Liver (tissue), 8 donors: ENCODE measurements at regions not wholly inside any gene's neighbourhood (a gene's known extent, or its start where the extent isn't known, plus 50 kb on each side); places are given as distances from the start of the nearest gene placed in this dataset.

Source experiments
- DNase-seq: peaks from one replicate; pipeline ENCODE4 v3.0.0-alpha.2; 2017; ENCODE audit warnings: low spot score
- H3K27ac ChIP-seq, 2 donors: one replicate each; pipeline ENCODE4 v1.7.0; 2013; ENCODE audit warnings: inconsistent platforms in 2 of 2, low read length in 2 of 2, control low read depth in 1 of 2, low read depth in 1 of 2, mild to moderate bottlenecking in 1 of 2
- H3K27me3 ChIP-seq, 4 donors: one replicate each; pipeline versions ENCODE4 v1.6.1 to v1.7.0; 2013; ENCODE audit warnings: low read length in 3 of 4, inconsistent platforms in 1 of 4, mild to moderate bottlenecking in 1 of 4, moderate library complexity in 1 of 4; ENCODE audit not compliant: control insufficient read depth in 4 of 4, insufficient read depth in 4 of 4
- H3K36me3 ChIP-seq, 4 donors: one replicate each; pipeline versions ENCODE4 v1.6.1 to v1.7.0; 2013; ENCODE audit warnings: low read length in 3 of 4, mild to moderate bottlenecking in 3 of 4, low read depth in 1 of 4, moderate library complexity in 1 of 4; ENCODE audit not compliant: control insufficient read depth in 4 of 4, insufficient read depth in 3 of 4
- H3K4me1 ChIP-seq, 4 donors: one replicate each; pipeline versions ENCODE4 v1.6.1 to v1.7.0; 2013; ENCODE audit warnings: low read length in 3 of 4, mild to moderate bottlenecking in 3 of 4, moderate library complexity in 1 of 4; ENCODE audit not compliant: control insufficient read depth in 4 of 4, insufficient read depth in 4 of 4
- H3K4me3 ChIP-seq, 3 donors: one replicate each; pipeline versions ENCODE4 v1.6.1 to v1.7.0; 2013; ENCODE audit warnings: low read length in 3 of 3, control low read depth in 1 of 3, low read depth in 1 of 3, mild to moderate bottlenecking in 1 of 3
- H3K9ac ChIP-seq, 2 donors: one replicate each; pipeline ENCODE4 v1.7.0; 2013; ENCODE audit warnings: low read length in 2 of 2, mild to moderate bottlenecking in 2 of 2, moderate library complexity in 2 of 2, control low read depth in 1 of 2, low read depth in 1 of 2
- H3K9me3 ChIP-seq, 4 donors: one replicate each; pipeline versions ENCODE4 v1.6.1 to v1.7.0; 2013; ENCODE audit warnings: low read length in 3 of 4; ENCODE audit not compliant: control insufficient read depth in 4 of 4
- CTCF ChIP-seq: fragments of 150-350 bp; IDR thresholded peaks from 2 replicates; pipeline ENCODE4 v1.5.1; 2017; ENCODE audit warnings: improper control_type of control experiment, low read depth, low read length; ENCODE audit not compliant: missing input control
- EGR1 ChIP-seq, 2 donors: IDR thresholded peaks; 2 replicates each; pipeline ENCODE4 v1.6.1; 2016 to 2018; ENCODE audit warnings: antibody characterized with exemption in 2 of 2, low read depth in 2 of 2
- FOXA1 ChIP-seq: IDR thresholded peaks from 2 replicates; pipeline ENCODE4 v1.6.1; 2016; ENCODE audit warnings: antibody characterized with exemption
- HNF4A ChIP-seq, 2 donors: conservative IDR thresholded peaks; 2 replicates each; pipeline ENCODE4 v1.6.1; 2016; ENCODE audit warnings: antibody characterized with exemption in 2 of 2, mild to moderate bottlenecking in 2 of 2
- JUND ChIP-seq, 2 donors: IDR thresholded peaks; 2 replicates each; pipeline ENCODE4 v1.6.1; 2016; ENCODE audit warnings: antibody characterized with exemption in 2 of 2
- MAX ChIP-seq: IDR thresholded peaks from 2 replicates; pipeline ENCODE4 v1.6.1; 2016; ENCODE audit warnings: antibody characterized with exemption
- NR2F2 ChIP-seq: IDR thresholded peaks from 2 replicates; pipeline ENCODE4 v1.6.1; 2016; ENCODE audit warnings: antibody characterized with exemption
- RAD21 ChIP-seq, 2 donors: IDR thresholded peaks; 2 replicates each; pipeline ENCODE4 v1.6.1; 2016; ENCODE audit warnings: antibody characterized with exemption in 2 of 2, mild to moderate bottlenecking in 2 of 2
- REST ChIP-seq: IDR thresholded peaks from 2 replicates; pipeline ENCODE4 v1.6.1; 2016; ENCODE audit warnings: antibody characterized with exemption, mild to moderate bottlenecking
- RXRA ChIP-seq, 2 donors: IDR thresholded peaks; 2 replicates each; pipeline ENCODE4 v1.6.1; 2017 to 2018; ENCODE audit warnings: antibody characterized with exemption in 2 of 2, mild to moderate bottlenecking in 1 of 2
- SP1 ChIP-seq: IDR thresholded peaks from 2 replicates; pipeline ENCODE4 v1.6.1; 2018; ENCODE audit warnings: antibody characterized with exemption, mild to moderate bottlenecking
- TAF1 ChIP-seq: conservative IDR thresholded peaks from 2 replicates; pipeline ENCODE4 v1.6.1; 2016; ENCODE audit warnings: antibody characterized with exemption, mild to moderate bottlenecking
- YY1 ChIP-seq: IDR thresholded peaks from 2 replicates; pipeline ENCODE4 v1.6.1; 2016; ENCODE audit warnings: antibody characterized with exemption, mild to moderate bottlenecking
- ZBTB33 ChIP-seq: IDR thresholded peaks from 2 replicates; pipeline ENCODE4 v1.6.1; 2016; ENCODE audit warnings: antibody characterized with exemption
- WGBS: extraction: QIAGEN DNeasy Blood & Tissue Kit; methylation state at CpG from one replicate; pipeline ENCODE4 v1.1.7; 2013; 5-methylcytosine and 5-hydroxymethylcytosine counted together
- donor health status: healthy.
- donor health status: healthy.
- donor health status: healthy.
- donor health status: healthy.
- donor health status: healthy.

DNA sequence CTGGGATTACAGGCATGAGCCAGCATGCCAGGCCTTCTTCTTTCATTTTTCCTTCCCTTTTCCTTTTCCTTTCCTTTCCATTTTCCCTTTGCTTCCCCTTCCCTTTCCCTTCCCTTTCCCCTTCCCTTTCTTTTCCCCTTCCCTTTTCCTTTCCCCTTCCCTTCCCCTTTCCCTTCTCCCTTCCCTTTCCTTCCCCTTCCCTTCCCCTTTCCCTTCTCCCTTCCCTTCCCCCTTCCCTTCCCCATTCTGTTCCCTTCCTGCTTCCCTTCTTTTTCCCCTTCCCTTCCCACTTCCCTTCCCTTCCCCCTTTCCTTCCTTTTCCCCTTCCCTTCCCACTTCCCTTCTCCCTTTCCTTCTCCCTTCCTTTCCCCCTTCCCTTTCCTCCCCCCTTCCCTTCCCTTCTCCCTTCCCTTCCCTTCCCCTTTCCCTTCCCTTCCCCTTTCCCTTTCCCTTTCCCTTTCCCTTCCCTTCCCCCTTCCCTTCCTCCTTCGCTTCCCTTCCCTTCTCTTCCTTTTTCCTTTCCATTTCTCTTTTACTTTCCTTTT, 712.2 kb upstream of the POM121L12 start:
- TF ChIP-seq CTCF (no peak), NR2F2 (no peak)
- H3K27me3 ChIP-seq: no peaks in the 10 kb centered on the region
- DNase-seq: no peak

DNA sequence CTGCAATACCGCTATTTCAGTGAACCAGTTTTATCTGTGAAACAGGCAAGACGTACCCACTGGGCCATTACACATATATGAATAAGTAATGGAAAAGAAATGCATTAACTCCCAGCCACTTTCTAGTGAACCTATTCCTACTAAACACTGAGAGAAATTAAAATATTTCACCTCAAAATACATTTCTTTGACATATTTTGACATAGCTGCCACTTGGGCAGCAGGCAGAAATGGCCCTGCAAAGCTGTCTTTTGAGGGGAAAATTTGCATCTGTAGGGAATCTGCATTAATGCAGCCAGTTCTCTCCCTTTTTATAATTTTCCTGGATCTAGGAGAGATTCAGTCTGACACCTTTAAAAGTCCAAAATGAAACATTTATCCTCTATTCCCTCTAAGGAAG, 714.8 kb upstream of the POM121L12 start:
- H3K27ac ChIP-seq: no peak overlapping the region
- no peak overlapping the region for H3K4me3 ChIP-seq
- no peak for TF ChIP-seq EGR1 (IDR thresholded peaks at IDR 0.05; ENCODE audit: low read depth in 2 of 2)
- no peak for TF ChIP-seq FOXA1
- no peak for TF ChIP-seq TAF1
- TF ChIP-seq JUND (IDR thresholded peaks at IDR 0.05): no peak
- TF ChIP-seq RXRA (IDR thresholded peaks at IDR 0.05): no peak
- TF ChIP-seq ZBTB33: no peak
- TF ChIP-seq RAD21 (IDR thresholded peaks at IDR 0.05): no peak
- TF ChIP-seq MAX: no peak
- TF ChIP-seq HNF4A (conservative IDR thresholded peaks at IDR 0.05): no peak
- no peak for TF ChIP-seq YY1
- no peak for TF ChIP-seq CTCF
- no peak for TF ChIP-seq SP1
- H3K27me3 ChIP-seq: no peaks in the 10 kb centered on the region
- 88% methylated on average over 2 of the region's 2 CpGs for WGBS
- H3K9me3 ChIP-seq: peaks cover 0 to 8% (median 4%) of the 10 kb centered on the region in 4 donors
- no peaks in the 10 kb centered on the region for H3K4me1 ChIP-seq
- H3K9ac ChIP-seq: no peak overlapping the region
- DNase-seq: no peak
- no peaks in the 10 kb centered on the region for H3K36me3 ChIP-seq

More for the DNA sequence above, 712.2 kb upstream of the POM121L12 start:
- 89% methylated on average over 1 of the region's 1 CpG for WGBS
- no peaks in the 10 kb centered on the region for H3K36me3 ChIP-seq
- H3K9ac ChIP-seq: no peak overlapping the region
- no peaks in the 10 kb centered on the region for H3K4me1 ChIP-seq
- no peak overlapping the region for H3K27ac ChIP-seq
- peaks cover 0 to 8% (median 4%) of the 10 kb centered on the region in 4 donors for H3K9me3 ChIP-seq
- no peak overlapping the region for H3K4me3 ChIP-seq

DNA sequence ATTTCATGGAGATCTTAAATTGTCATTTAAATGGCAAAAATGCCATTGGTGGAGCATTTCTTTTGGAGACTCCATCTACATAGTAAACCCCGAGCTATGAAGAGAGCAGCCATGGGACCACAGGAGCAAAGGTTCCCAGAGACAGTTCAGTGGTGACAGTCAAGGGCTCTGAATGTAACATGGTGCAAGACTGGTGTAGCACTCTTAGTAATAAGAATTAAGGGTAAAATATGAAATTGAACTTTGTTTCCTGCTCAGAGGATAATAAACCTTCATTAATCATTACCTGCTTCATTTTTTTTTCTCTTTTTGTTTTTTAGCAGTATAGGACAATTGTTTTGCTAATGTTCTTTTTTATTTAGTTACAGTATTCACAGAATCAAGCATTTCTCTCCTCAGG, 717.5 kb upstream of the POM121L12 start:
- no peaks in the 10 kb centered on the region for H3K4me1 ChIP-seq
- H3K9ac ChIP-seq: no peak overlapping the region
- TF ChIP-seq REST: no peak
- H3K36me3 ChIP-seq: no peaks in the 10 kb centered on the region
- H3K4me3 ChIP-seq: no peak overlapping the region
- H3K27me3 ChIP-seq: no peaks in the 10 kb centered on the region
- WGBS: 83% methylated on average over 1 of the region's 1 CpG
- H3K27ac ChIP-seq: no peak overlapping the region
- peaks cover 0 to 3% (median 2%) of the 10 kb centered on the region in 4 donors for H3K9me3 ChIP-seq
- no peak for DNase-seq
